GM10248 (cell line): ENCODE measurements at regions not wholly inside any gene's neighbourhood (a gene's known extent, or its start where the extent isn't known, plus 50 kb on each side); places are given as distances from the start of the nearest gene placed in this dataset.

Source experiments
- CTCF ChIA-PET: fragments of 300-600 bp; sonication (Branson Sonifier 250); formaldehyde crosslinking; extraction: SDS; loops from one replicate; lab custom pipeline; 2021; ENCODE audit warnings: antibody characterized with exemption; lab: Yijun Ruan, JAX
- POLR2A ChIA-PET: fragments of 350-650 bp; sonication (Branson Sonifier 250); formaldehyde crosslinking; extraction: SDS; loops from one replicate; lab custom pipeline; 2020; ENCODE audit warnings: antibody characterized with exemption; lab: Yijun Ruan, JAX
- DNase-seq: peaks from one replicate; pipeline ENCODE4 v3.0.0; 2012; ENCODE audit errors: extremely low spot score
- TF ChIP-seq, protein P1 (sequence below): IDR thresholded peaks from 2 replicates; pipeline ENCODE4 v1.5.1; 2012; ENCODE audit warnings: mild to moderate bottlenecking, low read depth; ENCODE audit errors: extremely low read depth, missing control alignments, control extremely low read depth

GRCh38 chr3:16064642-16065414 lies 109.7 kb upstream of the GALNT15 start:
- CTCF ChIA-PET, result interaction anchor here (1.3 to 1.5 kb wide), 2 partner anchors 10 to 12 kb away, joined by 3 to 4 read pairs; no protein-coding TSS in a partner anchor
- TF ChIP-seq, protein P1, sequence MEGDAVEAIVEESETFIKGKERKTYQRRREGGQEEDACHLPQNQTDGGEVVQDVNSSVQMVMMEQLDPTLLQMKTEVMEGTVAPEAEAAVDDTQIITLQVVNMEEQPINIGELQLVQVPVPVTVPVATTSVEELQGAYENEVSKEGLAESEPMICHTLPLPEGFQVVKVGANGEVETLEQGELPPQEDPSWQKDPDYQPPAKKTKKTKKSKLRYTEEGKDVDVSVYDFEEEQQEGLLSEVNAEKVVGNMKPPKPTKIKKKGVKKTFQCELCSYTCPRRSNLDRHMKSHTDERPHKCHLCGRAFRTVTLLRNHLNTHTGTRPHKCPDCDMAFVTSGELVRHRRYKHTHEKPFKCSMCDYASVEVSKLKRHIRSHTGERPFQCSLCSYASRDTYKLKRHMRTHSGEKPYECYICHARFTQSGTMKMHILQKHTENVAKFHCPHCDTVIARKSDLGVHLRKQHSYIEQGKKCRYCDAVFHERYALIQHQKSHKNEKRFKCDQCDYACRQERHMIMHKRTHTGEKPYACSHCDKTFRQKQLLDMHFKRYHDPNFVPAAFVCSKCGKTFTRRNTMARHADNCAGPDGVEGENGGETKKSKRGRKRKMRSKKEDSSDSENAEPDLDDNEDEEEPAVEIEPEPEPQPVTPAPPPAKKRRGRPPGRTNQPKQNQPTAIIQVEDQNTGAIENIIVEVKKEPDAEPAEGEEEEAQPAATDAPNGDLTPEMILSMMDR, result no peak
- POLR2A ChIA-PET, result no interaction called here
- DNase-seq, result no peak

- POLR2A ChIA-PET, result no interaction called here
- TF ChIP-seq, protein P1, result no peak
- CTCF ChIA-PET, result interaction anchor here (1.3 kb wide), 1 partner anchor 10 kb away, joined by 3 read pairs; no protein-coding TSS in a partner anchor
- no peak for DNase-seq
Observed at GRCh38 chr3:16066545-16066944, 107.9 kb upstream of the GALNT15 start.

DNA sequence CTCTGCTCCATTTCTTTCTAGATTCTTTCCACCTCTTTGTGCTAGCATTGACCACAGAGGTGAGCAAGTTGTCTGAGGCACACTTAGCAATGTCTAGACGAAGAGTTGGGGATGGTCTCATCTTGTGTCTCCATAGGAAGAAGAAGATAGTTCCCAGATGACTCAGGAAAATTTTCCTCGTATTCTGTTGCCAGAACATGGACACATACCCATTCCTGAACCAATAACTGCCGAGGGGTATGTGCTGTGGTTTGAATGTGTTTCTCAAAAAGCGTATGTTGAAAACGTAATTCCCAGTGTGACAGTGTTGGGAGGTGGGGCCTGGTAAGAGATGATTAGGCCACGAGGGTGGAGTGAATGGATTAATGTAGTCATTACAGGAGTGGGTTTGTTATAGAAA lies 107.5 kb upstream of the GALNT15 start:
- TF ChIP-seq, protein P1, result no peak
- no peak for DNase-seq
- POLR2A ChIA-PET, result no interaction called here
- CTCF ChIA-PET, result no interaction called here

- ChIA-PET CTCF (interaction anchor here (1.0 to 1.3 kb wide), 2 partner anchors 9 to 19 kb away, joined by 3 to 4 read pairs; no protein-coding TSS in a partner anchor), POLR2A (no interaction called here)
- no peak for DNase-seq
- TF ChIP-seq, protein P1, result no peak
Observed at GRCh38 chr3:16067837-16068471, 106.5 kb upstream of the GALNT15 start.

DNA sequence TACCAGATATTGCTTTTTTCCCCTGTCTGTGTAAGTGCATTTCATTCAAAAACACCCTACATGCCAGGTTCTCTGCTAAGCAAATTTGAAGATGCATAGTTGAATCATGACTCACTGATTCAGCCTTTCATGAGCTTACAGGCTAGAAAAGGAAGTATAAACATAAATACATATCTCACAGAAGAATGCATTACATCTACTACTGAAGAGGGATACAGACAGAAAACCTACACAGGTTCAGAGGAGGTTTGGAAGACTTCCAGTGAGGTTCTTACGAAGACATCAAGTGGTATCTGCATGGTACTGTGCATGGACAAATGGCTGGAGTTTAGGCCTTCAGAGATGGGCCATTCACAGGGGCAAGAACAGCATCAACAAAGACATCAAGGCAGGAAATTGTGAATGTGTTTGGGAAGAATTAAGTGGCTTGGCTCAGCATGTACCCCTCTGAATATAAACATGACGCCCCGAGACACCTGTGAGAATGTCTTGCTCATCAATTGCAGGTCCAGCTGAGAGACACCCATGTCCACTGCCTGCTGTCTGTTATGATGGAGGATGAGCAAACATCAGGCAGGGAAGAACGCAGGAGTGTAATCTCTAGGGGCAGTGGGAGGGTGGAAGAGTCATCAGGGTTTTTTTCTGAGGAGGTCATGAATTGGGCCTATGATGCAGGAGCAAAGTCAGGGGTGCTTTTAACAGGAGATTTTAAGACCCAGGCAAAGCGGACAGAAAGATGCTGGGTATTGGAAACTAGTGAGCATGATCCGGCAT lies 105.1 kb upstream of the GALNT15 start:
- CTCF ChIA-PET, result interaction anchor here (1.3 kb wide), 1 partner anchor 11 kb away, joined by 4 read pairs; no protein-coding TSS in a partner anchor
- POLR2A ChIA-PET, result no interaction called here
- TF ChIP-seq, protein P1, result no peak
- DNase-seq, result no peak

- no peak for DNase-seq
- POLR2A ChIA-PET, result no interaction called here
- CTCF ChIA-PET, result interaction anchor here (1.1 kb wide), 1 partner anchor 10 kb away, joined by 3 read pairs; no protein-coding TSS in a partner anchor
- TF ChIP-seq, protein P1, result no peak
Observed at GRCh38 chr3:16070707-16071106, 103.8 kb upstream of the GALNT15 start.
